SK-N-SH (cell line): ENCODE measurements at regions not wholly inside any gene's neighbourhood (a gene's known extent, or its start where the extent isn't known, plus 50 kb on each side); places are given as distances from the start of the nearest gene placed in this dataset.

Experiments used
- CTCF ChIA-PET: fragments of 300-600, 350-600 bp; formaldehyde crosslinking; extraction: SDS; loops from one replicate; lab custom pipeline; 2021; lab: Yijun Ruan, JAX
- POLR2A ChIA-PET: fragments of 350-600 bp; sonication (Branson Sonifier 250); formaldehyde crosslinking; extraction: SDS; loops from one replicate; lab custom pipeline; 2020; ENCODE audit warnings: antibody characterized with exemption, inconsistent platforms; lab: Yijun Ruan, JAX
- DNase-seq: peaks from one replicate; pipeline ENCODE4 v3.0.0; 2012
- H2AFZ ChIP-seq: fragments of 200-600 bp; sonication (generic); 2 replicates; pipeline ENCODE4 v1.8.1; 2016; ENCODE audit warnings: antibody characterized with exemption, mild to moderate bottlenecking, low read depth
- H3F3A ChIP-seq: fragments of 200-600 bp; sonication (generic); replicated peaks from 2 replicates; pipeline ENCODE3; 2016; ENCODE audit warnings: antibody characterized with exemption, mild to moderate bottlenecking; ENCODE audit not compliant: insufficient read depth
- H3K27ac ChIP-seq, 2 experiments: fragments of 200-500 bp in 1 of 2; fragments of 200-600 bp in 1 of 2; sonication (Bioruptor generic) in 1 of 2; sonication (generic), shearing (Covaris generic) in 1 of 2; 2 replicates each; pipeline versions ENCODE4 v1.5.1 to v1.6.1; 2014 to 2016; ENCODE audit warnings: low read depth in 2 of 2, inconsistent platforms in 1 of 2, low read length in 1 of 2, mild to moderate bottlenecking in 1 of 2, mixed read lengths in 1 of 2
- H3K27me3 ChIP-seq: fragments of 200-600 bp; sonication (generic), shearing (Covaris generic); 2 replicates; pipeline ENCODE4 v1.6.1; 2016; ENCODE audit warnings: mixed run types; ENCODE audit not compliant: insufficient read depth
- H3K36me3 ChIP-seq, 2 experiments: fragments of 200-500 bp in 1 of 2; fragments of 200-600 bp in 1 of 2; sonication (Bioruptor generic) in 1 of 2; sonication (generic) in 1 of 2; replicated peaks in 1 of 2; 2 replicates each; pipeline versions ENCODE3 to v1.5.1; 2014 to 2016; ENCODE audit warnings: low read length in 1 of 2, mild to moderate bottlenecking in 1 of 2; ENCODE audit not compliant: insufficient read depth in 2 of 2, control insufficient read depth in 1 of 2
- H3K4me1 ChIP-seq, 2 experiments: fragments of 200-500 bp in 1 of 2; fragments of 200-600 bp in 1 of 2; sonication (Bioruptor generic) in 1 of 2; sonication (generic), shearing (Covaris generic) in 1 of 2; 2 replicates each; pipeline versions ENCODE4 v1.5.1 to v1.6.1; 2014 to 2016; ENCODE audit warnings: low read depth in 1 of 2, low read length in 1 of 2, mixed run types in 1 of 2; ENCODE audit not compliant: insufficient read depth in 2 of 2, control insufficient read depth in 1 of 2
- H3K4me2 ChIP-seq: fragments of 200-600 bp; sonication (generic), shearing (Covaris generic); 2 replicates; pipeline ENCODE4 v1.6.1; 2017; ENCODE audit warnings: mixed run types
- H3K4me3 ChIP-seq, 2 experiments: fragments of 200-500 bp in 1 of 2; fragments of 200-600 bp in 1 of 2; sonication (Bioruptor generic) in 1 of 2; sonication (generic), shearing (Covaris generic) in 1 of 2; 2 replicates each; pipeline versions ENCODE4 v1.5.1 to v1.8.1; 2014 to 2016; ENCODE audit warnings: low read depth in 2 of 2, inconsistent platforms in 1 of 2, low read length in 1 of 2, mild to moderate bottlenecking in 1 of 2, mixed read lengths in 1 of 2, moderate library complexity in 1 of 2
- H3K79me2 ChIP-seq: fragments of 200-600 bp; sonication (generic); 2 replicates; pipeline ENCODE4 v1.8.1; 2017; ENCODE audit warnings: mild to moderate bottlenecking; ENCODE audit not compliant: insufficient read depth
- H3K9ac ChIP-seq: fragments of 200-600 bp; sonication (generic); 2 replicates; pipeline ENCODE4 v1.6.1; 2017; ENCODE audit warnings: mixed run types
- H3K9me2 ChIP-seq: fragments of 200-600 bp; sonication (generic); 2 replicates; pipeline ENCODE4 v1.6.1; 2017; ENCODE audit warnings: mixed run types
- H3K9me3 ChIP-seq: fragments of 200-600 bp; sonication (generic); 2 replicates; pipeline ENCODE4 v1.6.1; 2017; ENCODE audit warnings: mixed run types, mild to moderate bottlenecking, moderate library complexity
- H4K20me1 ChIP-seq: fragments of 200-600 bp; sonication (generic); 2 replicates; pipeline ENCODE4 v1.6.1; 2017; ENCODE audit warnings: mild to moderate bottlenecking, mixed run types; ENCODE audit not compliant: insufficient read depth
- CHD2 ChIP-seq: fragments of 150-350 bp; IDR thresholded peaks from 2 replicates; pipeline ENCODE4 v1.6.1; 2018; ENCODE audit warnings: low read length; ENCODE audit not compliant: partially characterized antibody
- ELF1 ChIP-seq: IDR thresholded peaks from 2 replicates; pipeline ENCODE4 v1.4.0; 2012
- EZH2phosphoT487 ChIP-seq: fragments of 200-600 bp; sonication (generic); IDR thresholded peaks from 2 replicates; pipeline ENCODE4 v1.6.1; 2017; ENCODE audit warnings: low read depth, mixed run types, mild to moderate bottlenecking, antibody characterized with exemption, moderate library complexity, borderline replicate concordance
- FOXJ3 ChIP-seq: sonication (generic); formaldehyde crosslinking; IDR thresholded peaks from 2 replicates; pipeline ENCODE4 v1.5.1; 2020; ENCODE audit warnings: mild to moderate bottlenecking, missing genetic modification reagents
- FOXM1 ChIP-seq: IDR thresholded peaks from 2 replicates; pipeline ENCODE4 v1.4.0; 2012; ENCODE audit warnings: low read depth, mild to moderate bottlenecking
- GABPA ChIP-seq: IDR thresholded peaks from 2 replicates; pipeline ENCODE4 v1.4.0; 2012; ENCODE audit warnings: low read depth, mild to moderate bottlenecking
- MEF2A ChIP-seq: IDR thresholded peaks from 2 replicates; pipeline ENCODE4 v1.4.0; 2012; ENCODE audit warnings: low read depth, borderline replicate concordance
- MXI1 ChIP-seq: IDR thresholded peaks from 2 replicates; pipeline ENCODE4 v1.6.1; 2012; ENCODE audit warnings: mild to moderate bottlenecking, low read depth, low read length, improper control_type of control experiment
- NFIC ChIP-seq: IDR thresholded peaks from 2 replicates; pipeline ENCODE4 v1.4.0; 2012; ENCODE audit warnings: borderline replicate concordance
- POLR2AphosphoS5 ChIP-seq: IDR thresholded peaks from 2 replicates; pipeline ENCODE4 v1.6.1; 2012; ENCODE audit warnings: low read depth, low read length
- RAD21 ChIP-seq: IDR thresholded peaks from 2 replicates; pipeline ENCODE4 v1.6.1; 2012; ENCODE audit warnings: mild to moderate bottlenecking, low read length
- RXRA ChIP-seq: IDR thresholded peaks from 2 replicates; pipeline ENCODE4 v1.4.0; 2012; ENCODE audit warnings: low read depth, mild to moderate bottlenecking, borderline replicate concordance
- SMC3 ChIP-seq: IDR thresholded peaks from 2 replicates; pipeline ENCODE4 v1.6.1; 2012; ENCODE audit warnings: low read depth, low read length, improper control_type of control experiment
- TCF12 ChIP-seq: IDR thresholded peaks from 2 replicates; pipeline ENCODE4 v1.4.0; 2012
- WGBS: methylation state at CpG from one replicate; pipeline ENCODE4 v1.1.6; 2017; ENCODE audit warnings: low lambda C conversion rate; 5-methylcytosine and 5-hydroxymethylcytosine counted together
- TF ChIP-seq, protein P1 (sequence below): IDR thresholded peaks from 2 replicates; pipeline ENCODE4 v1.4.0; 2012; ENCODE audit warnings: low read depth, borderline replicate concordance
- TF ChIP-seq, protein P2 (sequence below): fragments of 150-350 bp; IDR thresholded peaks from 2 replicates; pipeline ENCODE4 v1.6.1; 2017; ENCODE audit warnings: antibody characterized with exemption, low read length, low read depth, borderline replicate concordance
- TF ChIP-seq, protein P3 (sequence below): IDR thresholded peaks from 2 replicates; pipeline ENCODE4 v1.4.0; 2012; ENCODE audit warnings: low read depth
- TF ChIP-seq, protein P4 (sequence below): fragments of 200-600 bp; sonication (generic); IDR thresholded peaks from 2 replicates; pipeline ENCODE4 v1.6.1; 2017; ENCODE audit warnings: antibody characterized with exemption, mild to moderate bottlenecking, moderate library complexity
- TF ChIP-seq, protein P5 (sequence below): IDR thresholded peaks from 2 replicates; pipeline ENCODE4 v1.4.0; 2012; ENCODE audit warnings: low read depth, borderline replicate concordance
- TF ChIP-seq, protein P6 (sequence below): IDR thresholded peaks from 2 replicates; pipeline ENCODE4; 2012

DNA sequence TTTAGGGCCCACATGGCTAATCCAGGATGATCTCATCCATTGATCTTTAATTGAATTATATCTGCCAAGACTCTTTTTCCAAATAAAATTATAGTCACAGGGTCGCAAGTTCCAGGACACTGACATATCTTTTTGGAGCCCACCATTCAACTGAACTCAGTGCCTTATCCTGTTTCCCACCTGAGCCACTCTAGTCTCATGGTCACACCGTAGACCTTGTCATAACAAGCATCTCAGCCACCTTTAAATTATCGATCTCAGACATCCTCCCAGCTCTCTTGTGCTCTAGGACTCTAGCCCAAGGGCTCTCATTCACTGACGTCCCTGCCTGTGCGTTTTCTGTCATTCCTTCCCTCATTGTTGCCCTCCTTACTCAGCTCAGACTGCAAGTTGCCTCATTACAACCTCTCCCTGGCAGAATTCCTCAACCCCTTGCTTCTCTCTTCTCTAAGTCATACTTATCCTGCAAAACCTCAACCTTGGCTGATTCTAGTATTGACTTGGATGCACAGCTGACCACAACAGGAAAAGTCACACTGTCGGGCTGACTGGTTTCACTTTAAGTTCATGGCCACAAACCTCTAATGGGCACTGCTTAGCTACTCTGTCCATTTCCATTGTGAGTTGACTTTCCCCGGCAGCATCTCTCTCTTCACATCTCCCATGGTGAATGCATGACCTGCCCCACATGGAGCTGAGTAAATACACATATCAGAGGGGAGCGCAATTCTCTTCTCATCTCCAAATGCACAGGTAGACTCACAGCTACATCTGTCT is 91.0 kb upstream of the TRIM2 start:
- CTCF ChIA-PET, result interaction anchor here (0.9 to 3.2 kb wide), 3 partner anchors 14 to 637 kb away, joined by 3 to 28 read pairs (median 4); no protein-coding TSS in a partner anchor
- H3K9me2 ChIP-seq, result no peaks in the 10 kb centered on the region
- no peaks in the 10 kb centered on the region for H3K27me3 ChIP-seq
- no peak overlapping the region for H2AFZ ChIP-seq
- no peaks in the 10 kb centered on the region for H4K20me1 ChIP-seq
- no peak overlapping the region for H3K9ac ChIP-seq
- POLR2A ChIA-PET, result no interaction called here
- H3K36me3 ChIP-seq, result no peaks in the 10 kb centered on the region
- no peak overlapping the region for H3K27ac ChIP-seq
- H3K4me2 ChIP-seq, result no peak overlapping the region
- H3K79me2 ChIP-seq, result no peaks in the 10 kb centered on the region
- TF ChIP-seq ELF1 (no peak), FOXM1 (no peak), MEF2A (no peak), FOXJ3 (CRISPR knock-in tag) (no peak), POLR2AphosphoS5 (no peak)
- TF ChIP-seq, protein P1, sequence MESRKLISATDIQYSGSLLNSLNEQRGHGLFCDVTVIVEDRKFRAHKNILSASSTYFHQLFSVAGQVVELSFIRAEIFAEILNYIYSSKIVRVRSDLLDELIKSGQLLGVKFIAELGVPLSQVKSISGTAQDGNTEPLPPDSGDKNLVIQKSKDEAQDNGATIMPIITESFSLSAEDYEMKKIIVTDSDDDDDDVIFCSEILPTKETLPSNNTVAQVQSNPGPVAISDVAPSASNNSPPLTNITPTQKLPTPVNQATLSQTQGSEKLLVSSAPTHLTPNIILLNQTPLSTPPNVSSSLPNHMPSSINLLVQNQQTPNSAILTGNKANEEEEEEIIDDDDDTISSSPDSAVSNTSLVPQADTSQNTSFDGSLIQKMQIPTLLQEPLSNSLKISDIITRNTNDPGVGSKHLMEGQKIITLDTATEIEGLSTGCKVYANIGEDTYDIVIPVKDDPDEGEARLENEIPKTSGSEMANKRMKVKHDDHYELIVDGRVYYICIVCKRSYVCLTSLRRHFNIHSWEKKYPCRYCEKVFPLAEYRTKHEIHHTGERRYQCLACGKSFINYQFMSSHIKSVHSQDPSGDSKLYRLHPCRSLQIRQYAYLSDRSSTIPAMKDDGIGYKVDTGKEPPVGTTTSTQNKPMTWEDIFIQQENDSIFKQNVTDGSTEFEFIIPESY, result no peak
- TF ChIP-seq, protein P2, sequence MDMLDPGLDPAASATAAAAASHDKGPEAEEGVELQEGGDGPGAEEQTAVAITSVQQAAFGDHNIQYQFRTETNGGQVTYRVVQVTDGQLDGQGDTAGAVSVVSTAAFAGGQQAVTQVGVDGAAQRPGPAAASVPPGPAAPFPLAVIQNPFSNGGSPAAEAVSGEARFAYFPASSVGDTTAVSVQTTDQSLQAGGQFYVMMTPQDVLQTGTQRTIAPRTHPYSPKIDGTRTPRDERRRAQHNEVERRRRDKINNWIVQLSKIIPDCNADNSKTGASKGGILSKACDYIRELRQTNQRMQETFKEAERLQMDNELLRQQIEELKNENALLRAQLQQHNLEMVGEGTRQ, result no peak
- TF ChIP-seq, all 33 proteins: peak for 0
- no peak for DNase-seq
- Histone ChIP-seq H3K9me3 (no peaks in the 10 kb centered on the region), H3K4me1 (peaks cover 0 to 9% of the 10 kb centered on the region in 2 experiments; a peak in 3 of 4 replicates), H3K4me3 (no peak overlapping the region), H3F3A (peaks cover 9% of the 10 kb centered on the region)
- 86% methylated on average over 8 of the region's 8 CpGs for WGBS

DNA sequence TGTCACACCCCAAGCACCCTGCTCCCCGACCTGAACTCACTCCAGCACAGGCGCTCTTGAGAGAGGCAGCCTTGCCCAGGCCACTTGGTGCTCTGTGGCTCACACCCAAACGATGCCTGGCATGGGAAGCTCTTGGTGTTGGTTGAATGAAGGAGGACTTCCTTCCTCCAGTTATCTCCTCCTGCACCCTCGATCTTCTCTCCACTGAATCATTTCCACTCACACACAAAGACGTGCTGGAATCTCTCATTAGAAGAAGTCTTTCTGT is 90.5 kb upstream of the TRIM2 start:
- CTCF ChIA-PET, result interaction anchor here (0.9 to 3.2 kb wide), 4 partner anchors 13 to 636 kb away, joined by 3 to 28 read pairs (median 4); no protein-coding TSS in a partner anchor
- TF ChIP-seq GABPA (no peak), FOXJ3 (CRISPR knock-in tag) (no peak), CHD2 (no peak), SMC3 (no peak), RAD21 (no peak), RXRA (no peak), NFIC (no peak), TCF12 (no peak), EZH2phosphoT487 (no peak), MXI1 (no peak)
- TF ChIP-seq, protein P3, sequence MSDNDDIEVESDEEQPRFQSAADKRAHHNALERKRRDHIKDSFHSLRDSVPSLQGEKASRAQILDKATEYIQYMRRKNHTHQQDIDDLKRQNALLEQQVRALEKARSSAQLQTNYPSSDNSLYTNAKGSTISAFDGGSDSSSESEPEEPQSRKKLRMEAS, result no peak
- TF ChIP-seq, protein P4, sequence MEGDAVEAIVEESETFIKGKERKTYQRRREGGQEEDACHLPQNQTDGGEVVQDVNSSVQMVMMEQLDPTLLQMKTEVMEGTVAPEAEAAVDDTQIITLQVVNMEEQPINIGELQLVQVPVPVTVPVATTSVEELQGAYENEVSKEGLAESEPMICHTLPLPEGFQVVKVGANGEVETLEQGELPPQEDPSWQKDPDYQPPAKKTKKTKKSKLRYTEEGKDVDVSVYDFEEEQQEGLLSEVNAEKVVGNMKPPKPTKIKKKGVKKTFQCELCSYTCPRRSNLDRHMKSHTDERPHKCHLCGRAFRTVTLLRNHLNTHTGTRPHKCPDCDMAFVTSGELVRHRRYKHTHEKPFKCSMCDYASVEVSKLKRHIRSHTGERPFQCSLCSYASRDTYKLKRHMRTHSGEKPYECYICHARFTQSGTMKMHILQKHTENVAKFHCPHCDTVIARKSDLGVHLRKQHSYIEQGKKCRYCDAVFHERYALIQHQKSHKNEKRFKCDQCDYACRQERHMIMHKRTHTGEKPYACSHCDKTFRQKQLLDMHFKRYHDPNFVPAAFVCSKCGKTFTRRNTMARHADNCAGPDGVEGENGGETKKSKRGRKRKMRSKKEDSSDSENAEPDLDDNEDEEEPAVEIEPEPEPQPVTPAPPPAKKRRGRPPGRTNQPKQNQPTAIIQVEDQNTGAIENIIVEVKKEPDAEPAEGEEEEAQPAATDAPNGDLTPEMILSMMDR, result no peak
- TF ChIP-seq, protein P2, result no peak
- TF ChIP-seq, protein P5, sequence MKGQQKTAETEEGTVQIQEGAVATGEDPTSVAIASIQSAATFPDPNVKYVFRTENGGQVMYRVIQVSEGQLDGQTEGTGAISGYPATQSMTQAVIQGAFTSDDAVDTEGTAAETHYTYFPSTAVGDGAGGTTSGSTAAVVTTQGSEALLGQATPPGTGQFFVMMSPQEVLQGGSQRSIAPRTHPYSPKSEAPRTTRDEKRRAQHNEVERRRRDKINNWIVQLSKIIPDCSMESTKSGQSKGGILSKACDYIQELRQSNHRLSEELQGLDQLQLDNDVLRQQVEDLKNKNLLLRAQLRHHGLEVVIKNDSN, result no peak
- TF ChIP-seq, protein P6, sequence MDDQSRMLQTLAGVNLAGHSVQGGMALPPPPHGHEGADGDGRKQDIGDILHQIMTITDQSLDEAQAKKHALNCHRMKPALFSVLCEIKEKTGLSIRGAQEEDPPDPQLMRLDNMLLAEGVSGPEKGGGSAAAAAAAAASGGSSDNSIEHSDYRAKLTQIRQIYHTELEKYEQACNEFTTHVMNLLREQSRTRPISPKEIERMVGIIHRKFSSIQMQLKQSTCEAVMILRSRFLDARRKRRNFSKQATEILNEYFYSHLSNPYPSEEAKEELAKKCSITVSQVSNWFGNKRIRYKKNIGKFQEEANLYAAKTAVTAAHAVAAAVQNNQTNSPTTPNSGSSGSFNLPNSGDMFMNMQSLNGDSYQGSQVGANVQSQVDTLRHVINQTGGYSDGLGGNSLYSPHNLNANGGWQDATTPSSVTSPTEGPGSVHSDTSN, result no peak

More for the DNA sequence above, 90.5 kb upstream of the TRIM2 start:
- Histone ChIP-seq H3K36me3 (no peaks in the 10 kb centered on the region), H3K79me2 (no peaks in the 10 kb centered on the region), H3K4me3 (no peak overlapping the region), H3K4me2 (no peak overlapping the region), H4K20me1 (no peaks in the 10 kb centered on the region), H3K27ac (no peak overlapping the region), H3K27me3 (no peaks in the 10 kb centered on the region), H3K9me2 (no peaks in the 10 kb centered on the region), H3F3A (peaks cover 9% of the 10 kb centered on the region), H3K9me3 (no peaks in the 10 kb centered on the region), H3K4me1 (peaks cover 0 to 9% of the 10 kb centered on the region in 2 experiments; a peak in 3 of 4 replicates), H2AFZ (no peak overlapping the region), H3K9ac (no peak overlapping the region)
- POLR2A ChIA-PET, result no interaction called here
- 79% methylated on average over 5 of the region's 5 CpGs for WGBS
- DNase-seq, result no peak
